HG02642 (cell line): ENCODE measurements at regions not wholly inside any gene's neighbourhood (a gene's known extent, or its start where the extent isn't known, plus 50 kb on each side); places are given as distances from the start of the nearest gene placed in this dataset.
"Not testable (repeated sequence)": the region's sequence is repeated elsewhere in the genome, so short reads cannot be mapped to it uniquely, and the experiment has no call there.

Experiments
- ATAC-seq: cut with Tn5 transposase; IDR thresholded peaks from one replicate; pipeline ENCODE4 v1.9.1; 2021; ENCODE audit warnings: mild to moderate bottlenecking; ENCODE audit not compliant: unreplicated experiment, poor library complexity

DNA sequence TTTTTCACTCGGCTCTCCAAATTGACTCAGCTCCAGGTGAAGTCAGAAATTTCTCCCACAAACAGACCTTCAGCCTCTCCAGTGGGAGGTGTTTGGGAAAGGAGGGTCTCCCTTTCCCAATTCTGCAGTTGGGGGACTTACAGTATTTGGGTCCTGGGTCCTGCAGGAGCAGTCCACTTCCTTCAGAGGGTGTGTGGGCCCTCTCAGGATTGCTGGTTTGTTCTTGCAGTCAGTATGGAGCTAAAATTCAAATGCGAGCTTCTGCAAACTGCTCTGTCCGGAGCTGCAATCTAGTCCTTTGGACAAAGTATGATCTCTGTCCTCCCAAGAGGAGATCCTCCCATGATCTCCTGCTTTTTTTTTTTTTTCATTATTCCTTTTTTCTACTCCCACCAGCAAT, 87.9 kb upstream of the MSTN start:
- no peak for ATAC-seq

DNA sequence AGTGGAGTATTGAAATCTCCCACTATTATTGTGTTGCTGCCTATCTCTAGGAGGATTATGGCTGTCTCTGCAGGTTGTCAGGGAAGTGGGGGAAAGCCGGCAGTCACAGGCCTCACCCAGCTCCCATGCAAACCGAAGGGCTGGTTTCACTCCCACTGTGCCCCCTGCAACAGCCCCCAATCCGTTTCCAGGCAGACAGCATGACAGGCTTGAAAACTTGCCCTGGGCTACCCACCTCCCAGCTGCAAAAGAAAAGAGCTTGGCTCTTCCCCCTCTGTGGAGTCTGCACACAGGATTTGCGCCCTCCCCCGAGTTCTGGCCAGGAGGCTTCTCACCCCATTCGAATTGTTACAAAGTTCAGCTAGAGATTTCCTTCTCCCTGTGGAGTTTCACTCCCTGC, 87.4 kb upstream of the MSTN start:
- ATAC-seq = no peak

DNA sequence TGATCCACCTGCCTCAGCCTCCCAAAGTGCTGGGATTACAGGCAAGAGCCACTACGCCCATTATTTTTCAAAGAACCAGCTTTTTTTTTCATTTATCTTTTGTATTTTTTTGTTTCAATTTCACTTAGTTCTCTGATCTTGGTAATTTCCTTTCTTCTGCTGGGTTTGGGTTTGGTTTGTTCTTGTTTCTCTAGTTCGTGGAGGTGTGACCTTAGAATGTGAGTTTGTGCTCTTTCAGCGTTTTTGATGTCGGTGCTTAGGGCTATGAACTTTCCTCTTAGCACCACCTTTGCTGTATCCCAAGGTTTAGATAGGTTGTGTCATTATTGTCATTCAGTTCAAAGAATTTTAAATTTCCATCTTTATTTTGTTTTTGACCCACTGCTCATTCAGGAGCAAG, 86.7 kb upstream of the MSTN start:
- no peak for ATAC-seq

DNA sequence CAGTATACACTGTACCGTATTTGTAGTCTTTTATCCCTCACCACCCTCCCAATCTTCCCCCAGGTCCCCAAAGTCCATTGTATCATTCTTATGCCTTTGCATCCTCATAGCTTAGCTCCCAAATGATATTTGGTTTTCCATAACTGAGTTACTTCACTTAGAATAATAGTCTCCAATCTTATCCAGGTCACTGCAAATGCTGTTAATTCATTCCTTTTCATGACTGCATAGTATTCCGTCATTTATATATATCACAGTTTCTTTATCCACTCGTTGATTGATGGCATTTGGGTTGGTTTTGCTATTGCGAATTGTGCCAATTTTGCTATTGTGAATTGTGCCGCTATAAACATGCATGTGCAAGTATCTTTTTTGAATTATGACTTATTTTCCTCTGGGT, 83.6 kb upstream of the MSTN start:
- ATAC-seq = not testable (repeated sequence)

DNA sequence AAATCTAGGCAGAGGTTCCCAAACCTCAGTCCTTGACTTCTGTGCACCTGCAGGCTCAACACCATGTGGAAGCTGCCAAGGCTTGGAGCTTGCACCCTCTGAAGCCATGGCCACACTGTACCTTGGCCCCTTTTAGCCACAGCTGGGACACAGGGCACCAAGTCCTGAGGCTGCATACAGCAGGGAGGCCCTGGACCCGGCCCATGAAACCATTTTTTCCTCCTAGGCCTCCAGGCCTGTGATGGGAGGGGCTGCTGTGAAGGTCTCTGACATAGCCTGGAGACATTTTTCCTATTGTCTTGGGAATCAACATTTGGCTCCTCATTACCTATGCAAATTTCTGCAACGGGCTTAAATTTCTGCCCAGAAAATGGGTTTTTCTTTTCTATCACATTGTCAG, 77.9 kb upstream of the MSTN start:
- ATAC-seq = not testable (repeated sequence)

DNA sequence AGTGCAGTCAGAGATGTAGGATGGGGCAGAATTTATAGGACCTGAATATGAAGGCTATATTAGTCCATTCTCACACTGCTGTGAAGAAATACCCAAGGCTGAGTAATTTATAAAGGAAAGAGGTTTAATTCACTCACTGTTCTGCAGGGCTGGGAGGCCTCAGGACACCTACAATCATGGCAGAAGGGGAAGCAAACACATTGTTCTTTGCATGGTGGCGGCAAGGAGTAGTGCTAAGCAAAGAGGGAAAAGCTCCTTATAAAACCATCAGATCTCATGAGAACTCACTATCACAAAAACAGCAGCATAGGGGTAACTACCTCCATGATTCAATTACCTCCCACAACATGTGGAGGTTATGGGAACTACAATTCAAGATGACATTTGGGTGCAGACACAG, 76.8 kb upstream of the MSTN start:
- no peak for ATAC-seq

DNA sequence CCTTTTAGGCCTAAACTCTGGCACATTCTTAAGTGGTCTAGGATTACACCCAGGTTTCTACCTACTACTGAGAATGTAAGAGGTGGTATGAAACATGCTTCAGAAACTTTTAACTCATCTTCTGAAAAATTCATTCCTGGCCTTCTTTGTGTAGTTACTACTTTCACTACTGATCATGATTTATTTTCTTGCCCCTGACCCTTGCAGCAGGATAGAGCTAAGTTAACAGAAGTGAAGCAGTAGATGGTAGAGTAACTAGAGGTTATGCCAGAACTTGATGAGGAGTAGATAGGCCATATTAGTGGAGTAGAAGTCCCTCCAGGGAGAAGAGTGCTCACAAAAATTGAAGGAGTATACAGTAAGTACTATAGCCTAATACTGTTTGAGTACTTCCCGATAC, 75.5 kb upstream of the MSTN start:
- no peak for ATAC-seq

DNA sequence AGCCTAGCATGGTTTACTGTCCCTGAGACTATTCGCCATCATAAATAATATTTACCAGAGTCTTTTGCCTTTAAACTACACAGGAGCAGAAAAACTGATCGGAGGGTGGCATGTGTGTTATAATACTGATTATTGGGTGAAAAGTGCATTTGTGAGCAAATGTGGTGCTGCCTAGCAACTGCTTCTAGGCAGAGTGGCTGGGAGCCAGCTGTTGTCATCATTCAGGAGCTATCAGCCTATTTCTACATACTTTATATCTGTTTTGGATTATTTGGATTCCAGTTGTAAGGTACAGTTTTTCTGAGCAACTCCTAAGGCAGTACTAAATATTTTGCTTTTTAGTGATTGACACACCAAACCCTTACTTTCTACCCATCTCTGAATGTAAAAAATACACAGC, 75.0 kb upstream of the MSTN start:
- no peak for ATAC-seq

DNA sequence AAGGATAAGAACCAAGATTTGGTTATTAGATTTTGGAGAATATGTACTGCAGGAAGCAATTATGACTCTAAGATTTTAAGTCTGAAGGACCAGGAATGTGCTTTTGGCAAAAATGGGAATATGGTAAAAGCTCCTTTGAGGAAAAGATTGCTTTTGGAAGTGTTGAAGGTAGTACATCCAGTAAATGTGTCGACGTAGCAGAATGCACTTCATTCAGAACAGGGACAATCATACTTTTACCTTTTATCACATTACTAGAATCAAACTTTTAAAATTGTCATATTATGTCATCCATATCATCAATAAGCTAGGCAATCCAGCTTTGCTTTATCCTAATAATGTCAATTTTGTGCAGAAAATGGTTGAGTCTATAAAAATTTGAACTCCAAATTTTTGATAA, 74.3 kb upstream of the MSTN start:
- ATAC-seq = no peak

DNA sequence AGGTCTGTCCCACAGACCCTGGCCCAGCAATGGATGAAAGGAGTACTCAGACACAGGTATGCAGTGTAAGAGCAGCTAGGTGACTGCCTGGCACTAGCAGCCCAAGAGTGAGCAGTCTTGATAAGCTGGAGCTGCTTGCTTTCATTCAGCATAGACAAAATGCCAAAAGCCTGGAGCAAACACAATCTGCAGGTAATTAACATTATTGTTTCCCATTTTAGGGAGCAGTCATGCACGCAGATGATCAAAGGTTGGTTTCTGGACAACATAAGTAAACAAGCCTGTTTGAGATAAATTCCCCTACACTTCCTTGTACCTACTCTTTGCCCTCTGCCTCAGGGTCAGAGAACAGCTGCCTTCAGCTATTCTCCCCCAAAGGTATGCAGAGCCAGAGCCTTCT, 73.7 kb upstream of the MSTN start:
- ATAC-seq = no peak

DNA sequence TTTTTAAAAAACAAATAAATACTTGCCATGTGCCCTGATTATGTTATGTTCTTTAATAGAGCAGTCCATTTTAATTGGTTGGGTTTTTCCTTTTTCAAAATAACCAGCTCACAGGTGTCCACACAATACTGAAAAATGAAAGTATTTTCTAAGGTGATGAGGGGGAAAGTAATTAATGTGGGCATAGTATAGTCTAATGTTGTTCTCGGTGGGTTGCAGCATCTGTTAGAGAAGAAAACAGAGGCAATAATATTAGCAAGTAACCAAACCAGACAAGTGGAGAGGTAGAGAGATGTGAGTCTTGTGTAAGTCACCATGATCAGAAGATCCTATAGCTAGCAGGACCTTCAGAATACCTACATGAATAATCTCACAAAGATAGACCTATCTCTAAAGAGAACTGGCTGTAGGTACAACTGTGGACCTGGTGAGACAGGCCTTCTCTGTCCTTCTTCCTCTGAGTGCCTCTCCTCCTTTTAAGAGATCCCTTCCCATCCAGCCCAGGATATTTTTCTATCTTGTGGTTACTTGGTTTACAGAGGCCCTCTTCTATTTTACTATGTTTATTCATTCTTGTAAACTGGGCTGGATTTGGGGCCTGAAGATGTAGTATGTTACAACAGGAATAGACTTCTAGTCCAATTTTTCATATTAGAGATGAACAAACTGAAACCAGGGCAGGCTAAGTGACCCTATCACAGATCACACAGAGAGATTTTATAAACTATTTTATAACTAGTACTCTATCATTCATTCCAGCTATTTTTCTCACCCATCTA, 67.1 kb upstream of the MSTN start:
- ATAC-seq = peak; percentile 43

DNA sequence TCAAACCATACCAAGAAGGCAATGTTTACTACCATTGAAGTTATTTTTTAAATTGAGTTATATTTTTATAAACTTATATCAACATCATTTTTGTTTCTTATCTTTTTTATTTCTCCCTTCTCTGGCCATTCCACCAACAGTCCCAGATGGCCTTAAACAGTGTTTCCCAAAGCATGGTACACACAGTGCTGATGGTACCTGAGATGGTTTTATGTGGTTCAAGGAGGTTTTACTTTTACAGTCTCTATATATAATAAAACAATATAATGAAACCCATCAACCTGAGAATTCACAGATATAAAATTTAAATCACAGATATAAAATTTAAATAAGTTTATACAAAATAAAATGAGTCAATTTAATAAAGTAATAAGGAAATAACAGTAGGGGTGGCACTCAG, 65.1 kb upstream of the MSTN start:
- ATAC-seq = no peak

DNA sequence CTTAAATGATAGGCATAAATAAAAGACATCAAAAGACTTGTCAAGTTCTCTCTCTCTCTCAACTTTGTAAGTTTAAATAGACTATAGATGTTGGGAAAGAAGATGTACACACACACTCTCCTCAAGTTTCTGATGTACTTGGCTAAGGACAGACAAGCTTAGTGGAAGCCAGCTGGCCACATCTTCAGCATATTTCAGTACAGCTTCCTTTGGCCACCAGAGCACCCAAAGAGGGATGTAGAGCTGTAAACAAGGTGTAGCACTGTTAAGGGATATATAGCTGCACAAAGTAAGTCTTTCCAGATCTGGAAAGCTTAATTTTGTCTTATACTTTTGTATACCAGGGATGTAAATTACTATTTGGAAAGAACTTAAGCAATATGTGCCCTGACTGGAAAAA, 64.3 kb upstream of the MSTN start:
- ATAC-seq = no peak

DNA sequence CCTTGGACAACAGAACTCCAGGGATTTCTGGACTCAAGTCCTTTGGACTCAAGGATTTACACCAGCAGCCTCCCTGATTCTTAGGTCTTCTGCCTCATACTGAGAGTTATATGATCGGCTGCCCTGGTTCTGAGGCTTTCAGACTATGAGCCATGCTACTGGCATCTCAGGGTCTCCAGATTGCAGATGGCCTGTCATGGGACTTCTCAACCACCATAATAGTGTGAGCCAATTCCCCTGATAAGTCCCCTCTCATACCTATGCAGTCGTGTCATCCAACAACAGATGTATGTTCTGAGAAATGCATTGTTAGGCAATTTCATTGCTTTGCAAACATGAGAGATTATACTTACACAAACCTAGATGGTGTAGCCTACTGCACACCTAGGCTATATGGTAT, 61.4 kb upstream of the MSTN start:
- ATAC-seq = no peak

DNA sequence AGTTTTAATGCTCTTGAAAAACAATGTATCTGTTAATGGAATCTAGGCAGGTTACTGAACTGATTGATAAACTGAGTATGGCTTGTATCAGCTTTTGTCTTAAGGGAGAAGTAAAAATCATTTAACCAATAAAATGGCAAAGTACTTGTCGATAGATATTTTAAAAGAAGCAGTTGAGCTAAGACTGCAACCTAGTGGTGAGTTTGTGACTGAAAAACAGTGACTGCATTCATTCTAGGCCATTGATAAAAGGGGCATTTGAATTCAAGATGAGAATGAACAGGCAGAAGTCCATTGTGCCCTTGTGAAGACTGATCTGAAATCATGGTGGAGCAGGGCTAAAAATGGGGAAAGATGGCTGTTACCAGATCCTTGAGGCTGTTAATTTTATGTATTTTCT, 59.4 kb upstream of the MSTN start:
- peak; percentile 69 for ATAC-seq

DNA sequence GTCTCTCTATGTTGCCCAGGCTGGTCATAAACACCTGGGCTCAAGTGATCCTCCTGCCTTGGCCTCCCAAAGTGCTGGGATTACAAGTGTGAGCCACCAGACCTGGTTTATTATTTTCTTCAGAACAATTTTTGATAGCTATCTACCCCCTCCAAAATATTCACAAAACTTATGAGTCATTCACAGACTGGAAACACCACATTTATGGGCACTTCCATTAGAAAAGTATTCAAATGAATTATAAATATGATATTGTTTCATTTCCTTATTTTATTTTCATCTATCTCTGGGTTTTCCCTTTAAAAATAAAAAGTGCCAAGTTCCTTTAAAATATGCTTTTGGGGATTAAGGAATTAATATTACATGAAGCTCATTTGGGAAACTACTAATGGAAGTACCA, 58.8 kb upstream of the MSTN start:
- no peak for ATAC-seq

DNA sequence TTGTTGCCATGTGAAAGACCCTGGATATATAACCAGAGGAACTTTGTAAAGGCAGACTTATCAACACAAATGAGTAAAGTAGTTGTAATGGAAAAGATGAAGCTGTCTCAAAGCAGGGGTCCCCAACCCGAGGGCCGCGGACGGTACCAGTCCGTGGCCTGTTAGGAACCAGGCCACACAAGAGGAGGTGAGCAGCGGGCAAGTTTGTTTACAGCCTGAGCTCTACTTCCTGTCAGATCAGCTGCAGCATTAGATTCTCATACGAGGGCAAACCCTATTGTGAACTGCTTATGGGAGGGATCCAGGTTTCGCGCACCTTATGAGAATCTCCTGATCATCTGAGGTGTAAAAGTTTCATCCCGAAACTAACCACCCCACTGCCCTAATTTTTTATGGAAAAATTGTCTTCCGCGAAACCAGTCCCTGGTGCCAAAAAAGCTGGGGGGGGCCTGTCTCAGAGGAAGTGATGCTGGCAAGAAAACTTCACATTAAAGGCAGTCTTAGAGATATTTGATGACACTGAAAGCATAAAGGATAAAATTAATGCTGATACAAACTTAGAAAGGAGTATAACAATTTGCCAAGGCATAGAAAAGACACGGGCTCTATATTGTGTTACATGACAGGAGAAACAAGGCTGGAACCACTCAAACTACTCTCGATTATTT, 57.5 kb upstream of the MSTN start:
- no peak for ATAC-seq

DNA sequence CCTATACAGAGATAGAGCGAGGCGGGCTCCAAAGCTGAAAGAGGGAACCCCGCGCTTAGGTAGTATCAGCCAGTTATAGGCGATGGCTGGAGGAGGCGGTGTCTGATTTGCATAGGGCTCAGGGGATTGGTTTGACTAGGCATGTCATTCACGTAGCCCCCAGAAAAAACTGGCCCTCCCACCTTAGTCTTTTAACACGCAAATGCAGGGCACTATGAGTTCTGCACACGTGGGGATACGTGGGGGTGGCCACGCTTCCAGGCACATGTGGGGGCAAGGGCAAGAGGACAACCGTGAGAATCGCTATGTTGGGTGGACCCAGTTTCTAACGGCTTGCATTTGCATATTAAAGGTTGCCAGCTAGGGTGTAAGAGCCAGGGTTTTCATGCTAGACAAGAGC, 56.7 kb upstream of the MSTN start:
- ATAC-seq = no peak

DNA sequence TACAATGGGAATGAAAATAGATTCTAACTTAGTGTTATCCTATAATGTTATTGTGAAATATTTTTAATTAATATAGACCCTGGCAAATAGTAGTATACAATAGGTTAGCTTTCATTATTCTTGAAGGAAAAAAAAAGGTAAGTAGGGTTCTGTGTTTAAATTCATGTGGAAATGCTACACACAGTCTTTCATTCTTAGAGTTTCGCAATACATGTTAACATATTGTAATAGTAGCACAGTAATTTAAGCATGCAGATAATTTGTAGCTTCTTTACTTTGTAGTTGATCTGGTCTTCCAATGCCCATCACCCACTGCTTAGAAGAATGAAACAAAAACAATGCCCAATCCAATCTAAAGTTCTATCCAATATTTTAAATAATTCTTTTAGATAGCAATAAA, 54.8 kb upstream of the MSTN start:
- no peak for ATAC-seq

DNA sequence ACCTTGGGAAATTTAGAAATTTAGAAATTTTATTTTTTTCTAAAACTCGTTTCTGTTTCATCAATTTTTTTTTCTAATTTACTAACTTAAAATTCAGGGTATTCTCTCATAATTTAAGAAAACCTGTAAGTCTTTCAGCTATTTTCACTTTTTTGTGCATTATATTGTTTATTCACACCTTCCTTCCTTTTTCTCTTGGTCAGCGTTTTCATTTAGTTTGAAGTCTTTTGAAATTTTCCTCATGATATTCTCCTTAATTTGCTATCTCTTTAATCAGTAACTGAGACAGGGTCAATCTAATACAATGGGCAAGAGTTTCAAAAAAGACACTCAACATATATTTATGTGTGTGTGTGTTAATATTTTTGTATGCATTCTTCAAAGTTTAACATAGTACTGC, 50.5 kb upstream of the MSTN start:
- no peak for ATAC-seq
